Activated T-cell treated with anti-CD3 and anti-CD28 coated beads for 24 hours (primary cell): ENCODE measurements at regions not wholly inside any gene's neighbourhood (a gene's known extent, or its start where the extent isn't known, plus 50 kb on each side); places are given as distances from the start of the nearest gene placed in this dataset.
"Not testable (repeated sequence)": the region's sequence is repeated elsewhere in the genome, so short reads cannot be mapped to it uniquely, and the experiment has no call there.

Experiments
- DNase-seq: peaks from one replicate; pipeline ENCODE4 v3.0.0-alpha.2; 2020; ENCODE audit warnings: low read depth

DNA sequence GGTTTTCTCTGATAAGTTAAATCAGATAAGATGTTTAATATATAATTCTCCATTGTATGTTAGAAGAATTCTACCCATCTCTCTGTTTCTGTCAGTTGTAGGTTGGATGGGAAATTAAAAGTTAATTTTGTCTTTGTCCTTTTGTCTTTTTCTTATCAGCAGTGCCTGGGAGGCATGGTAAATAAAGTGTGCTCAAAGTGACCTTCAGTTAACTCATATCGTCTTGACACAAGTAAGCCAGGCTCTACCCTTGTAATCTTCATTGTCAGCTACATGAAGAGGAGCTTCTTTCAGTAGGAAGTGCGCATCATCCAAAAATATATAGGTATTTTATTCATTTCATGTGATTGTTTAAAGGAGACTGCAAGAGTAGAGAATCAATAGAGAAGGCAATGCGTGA lies 138.9 kb upstream of the NRIP1 start:
- DNase-seq = no peak

DNA sequence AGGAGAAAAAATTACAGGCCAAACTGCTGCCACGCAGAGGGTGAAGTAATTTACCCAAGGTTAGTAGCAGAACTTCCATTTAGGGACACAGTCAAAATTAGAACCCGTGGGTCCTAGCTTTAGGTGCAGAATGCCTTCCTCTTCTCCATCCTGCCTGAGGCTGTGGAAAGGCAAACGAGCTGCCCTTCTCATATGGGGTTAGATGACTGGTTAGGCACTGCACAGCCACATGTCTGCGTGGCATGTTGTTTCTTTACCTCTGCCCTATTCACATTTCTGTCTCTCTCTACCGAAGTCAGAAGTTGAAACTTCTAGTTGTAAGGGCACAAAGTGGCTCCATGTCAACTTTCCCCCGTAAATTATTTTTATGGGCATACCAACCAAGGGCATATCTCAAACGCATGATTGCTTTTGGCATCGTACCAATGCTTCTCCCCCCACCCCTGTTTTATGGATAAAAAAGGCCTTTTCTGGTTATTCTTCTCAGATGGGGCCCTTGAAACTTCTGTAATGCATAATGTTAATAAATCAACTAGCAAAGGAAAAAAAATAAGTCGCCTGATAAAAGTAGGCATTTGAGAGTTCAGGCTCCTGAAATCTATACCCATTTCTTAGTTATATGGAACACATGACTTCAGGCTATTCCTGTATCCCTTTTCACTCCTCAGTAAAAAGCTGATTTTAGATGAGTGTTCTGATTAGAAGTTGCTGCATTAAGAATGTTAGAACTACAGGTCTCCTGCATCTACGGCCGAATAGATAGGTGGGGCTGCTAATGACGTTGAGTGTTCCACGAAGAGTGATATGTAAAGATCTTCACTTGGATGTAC lies 139.6 kb upstream of the NRIP1 start:
- no peak for DNase-seq

DNA sequence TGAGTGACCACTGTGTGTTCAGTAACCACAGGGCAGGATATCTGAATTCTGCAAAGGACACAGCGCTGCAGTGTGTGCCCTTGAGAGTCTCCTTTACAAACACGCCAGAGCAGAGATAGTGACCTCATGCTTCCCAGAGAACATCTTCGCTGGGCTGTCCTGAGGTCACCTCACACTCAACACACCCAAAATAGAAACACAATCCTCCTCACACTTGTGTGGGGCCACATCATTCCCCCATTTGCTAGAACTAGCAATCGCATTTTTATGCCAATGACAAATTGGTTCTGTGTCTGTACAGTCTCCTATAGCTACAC lies 140.1 kb upstream of the NRIP1 start:
- no peak for DNase-seq

DNA sequence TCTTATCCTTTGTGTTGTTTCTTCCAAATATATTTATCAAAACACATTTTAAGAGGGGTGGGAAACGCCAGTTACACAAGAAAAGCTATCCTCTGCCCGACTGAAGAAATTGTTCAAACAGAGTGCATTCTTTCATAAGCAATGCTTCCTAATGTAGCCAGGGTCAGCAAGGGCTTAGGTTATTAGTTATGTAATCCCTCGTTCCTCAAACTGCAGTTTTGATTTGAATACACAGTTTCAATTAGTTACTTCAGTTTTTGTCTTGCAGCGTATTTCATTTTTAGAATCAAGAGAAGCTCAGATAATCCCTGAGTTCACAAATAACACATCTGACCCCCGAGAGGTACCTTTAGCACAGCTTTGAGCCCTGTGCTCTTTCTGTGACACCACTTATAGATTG lies 141.7 kb upstream of the NRIP1 start:
- no peak for DNase-seq

DNA sequence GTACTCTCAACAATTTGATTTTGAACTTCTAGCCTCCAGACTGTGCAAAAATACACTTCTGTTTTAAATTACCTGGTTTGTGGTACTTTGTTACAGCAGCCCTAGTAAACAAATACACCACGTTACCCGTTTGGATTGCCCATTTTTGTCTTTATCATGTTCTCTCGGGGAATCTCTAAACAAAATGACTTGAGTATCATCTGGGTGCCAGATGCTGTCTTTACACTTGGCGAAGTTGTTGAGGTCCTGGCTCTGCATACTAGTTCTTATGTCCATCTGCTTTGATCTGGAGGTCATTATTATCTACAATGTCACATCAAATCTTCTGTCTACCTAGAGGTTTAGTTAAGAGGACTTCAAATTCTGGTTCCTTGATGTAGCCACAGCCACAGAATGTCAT lies 142.4 kb upstream of the NRIP1 start:
- no peak for DNase-seq

DNA sequence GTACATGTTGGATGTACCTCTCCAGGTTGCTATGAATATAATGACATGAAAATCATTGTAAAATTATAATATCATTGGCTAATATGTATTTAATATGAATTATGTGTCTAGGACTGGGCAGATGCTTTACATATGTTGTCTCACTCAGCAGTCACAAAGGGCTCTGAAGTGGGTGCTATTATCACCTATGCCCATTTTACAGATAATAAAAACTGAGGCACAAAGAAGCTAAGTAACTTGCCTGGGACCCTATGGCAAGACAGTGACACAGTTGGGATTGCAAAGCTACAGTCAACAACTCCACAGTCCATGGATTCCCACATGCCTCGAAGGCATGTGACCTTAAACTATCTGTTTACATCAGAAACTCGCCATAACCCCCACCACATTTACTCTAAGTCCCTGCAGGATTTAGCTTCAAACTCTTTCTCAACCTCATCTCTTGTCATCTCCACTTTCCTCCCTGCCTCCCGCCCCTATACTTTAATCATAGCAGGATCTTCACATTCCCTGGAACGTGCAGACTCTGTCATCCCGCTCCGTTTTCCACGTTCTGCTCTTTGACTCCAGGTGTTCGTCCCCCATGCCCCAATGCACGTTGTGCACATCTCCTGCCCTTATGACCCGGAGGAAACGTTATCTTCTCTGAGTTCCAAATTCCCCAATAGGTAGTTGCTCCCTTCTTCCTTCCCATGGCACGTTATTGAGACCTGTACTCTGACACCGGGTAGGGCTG lies 143.0 kb upstream of the NRIP1 start:
- DNase-seq = no peak

DNA sequence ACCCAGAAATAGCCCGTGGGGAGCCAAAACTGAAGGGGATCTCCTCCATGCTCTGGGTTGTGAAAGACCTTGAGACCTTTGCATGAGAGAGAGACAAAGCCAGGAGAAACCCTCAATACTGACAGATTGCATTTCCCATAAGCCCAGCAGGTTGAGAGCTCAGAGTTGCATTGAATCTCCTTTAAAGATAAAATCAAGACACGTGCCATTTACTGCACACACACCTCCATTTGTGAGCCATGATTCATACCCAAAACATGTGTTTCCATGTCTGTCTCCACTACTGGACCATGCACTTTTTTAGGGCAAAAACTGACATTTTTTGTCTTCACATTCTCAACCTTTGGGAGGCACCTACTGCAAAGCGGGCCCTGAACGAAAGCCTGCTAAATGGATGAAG lies 144.0 kb upstream of the NRIP1 start:
- DNase-seq = no peak

DNA sequence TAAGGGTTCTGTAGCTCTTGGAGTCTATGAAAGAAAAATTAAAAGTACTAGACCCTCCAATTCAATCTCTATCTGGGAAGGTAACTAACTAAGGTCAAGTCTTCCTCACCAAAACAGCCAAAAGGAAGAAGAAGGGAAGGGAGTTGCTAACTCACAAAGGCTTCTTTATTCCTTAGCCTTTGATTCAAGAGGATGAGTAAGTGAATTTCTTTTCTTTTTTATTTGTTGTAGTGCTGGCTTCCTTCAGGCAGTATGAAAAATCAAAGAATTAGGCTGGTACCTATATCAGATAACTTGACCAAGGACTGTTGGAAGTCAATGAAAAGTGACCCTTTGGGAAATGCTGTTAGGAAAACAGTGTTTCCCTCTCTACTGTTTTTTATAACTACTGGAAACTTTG lies 144.4 kb upstream of the NRIP1 start:
- no peak for DNase-seq

DNA sequence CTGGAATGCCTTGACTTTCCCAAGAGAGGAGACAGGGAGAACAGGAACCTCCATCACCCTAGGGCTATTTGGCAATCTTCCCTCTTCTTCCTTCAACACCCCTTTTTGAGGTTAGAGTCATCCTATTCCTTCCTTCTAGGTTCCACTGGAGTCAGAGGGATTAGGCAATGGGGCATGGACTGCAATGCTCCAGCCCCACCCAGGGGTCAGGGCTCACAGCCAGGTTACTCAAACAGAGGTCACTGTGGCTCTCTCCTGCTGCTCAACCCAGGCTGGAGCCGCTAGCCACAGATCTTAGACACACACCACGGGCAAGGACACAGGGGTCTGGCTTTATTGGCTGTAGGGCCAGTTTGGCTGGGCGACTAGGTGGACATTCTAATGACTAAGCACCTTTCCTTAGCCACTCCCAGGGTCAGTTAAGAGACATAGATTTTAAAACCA lies 145.5 kb upstream of the NRIP1 start:
- no peak for DNase-seq

DNA sequence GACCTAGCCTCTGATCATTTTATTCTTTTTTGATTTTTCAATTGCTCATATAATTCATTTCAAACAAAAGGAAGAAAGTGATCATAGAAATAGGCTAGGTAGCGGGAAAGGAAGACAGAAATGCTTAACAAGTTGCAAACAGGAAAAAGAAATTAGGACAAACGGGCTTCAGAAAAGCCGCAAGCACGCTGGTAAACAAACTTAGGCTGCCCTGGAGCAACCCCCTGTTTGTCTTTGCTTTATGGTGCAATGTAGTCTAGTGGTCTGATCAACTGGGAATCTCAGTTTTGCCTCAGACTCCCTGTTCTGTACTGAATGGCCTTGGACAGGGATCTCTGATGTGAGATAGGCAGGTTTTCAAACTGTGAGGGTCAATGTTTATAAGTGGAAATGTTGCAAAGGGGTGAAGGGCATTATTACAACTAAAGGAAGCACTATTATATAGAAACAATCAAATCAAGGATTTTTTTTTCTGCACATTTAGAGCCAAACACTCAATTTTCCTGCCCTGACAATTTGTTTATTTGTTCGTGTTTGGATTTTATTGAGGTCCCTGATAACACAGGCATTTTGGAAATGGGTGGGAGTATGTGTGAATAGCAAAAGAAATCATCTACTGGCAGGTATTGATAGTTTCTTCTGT lies 146.8 kb upstream of the NRIP1 start:
- no peak for DNase-seq

DNA sequence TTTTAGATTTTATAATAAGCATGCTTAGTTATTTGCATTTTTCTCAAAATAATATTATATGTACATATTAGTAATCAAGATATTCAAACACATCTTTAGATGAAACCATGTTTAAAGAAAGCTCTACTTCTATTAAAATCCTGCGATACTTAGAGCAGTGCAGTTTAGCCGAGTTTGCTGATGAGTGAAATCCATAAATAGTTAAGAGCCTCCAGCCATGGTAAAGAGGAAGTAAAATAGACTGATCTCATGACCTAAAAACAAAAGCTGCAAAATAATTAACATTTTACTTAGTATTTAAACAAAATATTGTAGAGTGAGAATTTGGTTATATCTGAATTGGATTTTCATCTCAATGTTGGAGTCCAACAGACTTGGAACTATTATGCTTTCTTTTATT lies 147.4 kb upstream of the NRIP1 start:
- DNase-seq = no peak

DNA sequence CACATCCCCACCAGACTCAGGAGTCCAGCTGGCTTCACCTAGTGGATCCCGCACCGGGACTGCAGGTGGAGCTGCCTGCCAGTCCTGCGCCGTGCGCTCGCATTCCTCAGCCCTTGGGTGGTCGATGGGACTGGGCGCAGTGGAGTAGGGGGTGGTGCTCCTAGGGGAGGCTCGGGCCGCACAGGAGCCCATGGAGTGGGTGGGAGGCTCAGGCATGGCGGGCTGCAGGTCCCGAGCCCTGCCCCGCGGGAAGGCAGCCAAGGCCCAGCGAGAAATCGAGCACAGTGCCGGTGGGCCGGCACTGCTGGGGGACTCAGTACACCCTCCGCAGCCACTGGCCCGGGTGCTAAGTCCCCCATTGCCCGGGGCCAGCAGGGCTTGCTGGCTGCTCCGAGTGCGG lies 153.7 kb upstream of the NRIP1 start:
- not testable (repeated sequence) for DNase-seq

DNA sequence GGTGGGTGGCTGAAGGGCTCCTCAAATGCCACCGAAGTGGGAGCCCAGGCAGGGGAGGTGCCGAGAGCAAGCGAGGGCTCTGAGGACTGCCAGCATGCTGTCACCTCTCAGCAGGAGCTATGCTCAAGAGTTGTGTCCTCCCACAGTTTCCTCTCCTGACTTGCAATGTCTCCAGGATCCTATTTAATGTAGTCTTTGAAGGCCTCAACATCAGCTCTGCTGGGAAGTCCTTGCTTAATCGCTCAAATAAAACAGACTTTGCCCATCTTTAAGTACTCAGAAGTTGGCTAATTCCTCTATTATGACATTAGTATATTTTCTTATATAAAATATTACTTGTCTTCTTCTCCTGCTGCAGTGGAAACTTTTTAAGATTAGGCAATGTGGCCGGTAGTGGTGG lies 154.2 kb upstream of the NRIP1 start:
- no peak for DNase-seq

DNA sequence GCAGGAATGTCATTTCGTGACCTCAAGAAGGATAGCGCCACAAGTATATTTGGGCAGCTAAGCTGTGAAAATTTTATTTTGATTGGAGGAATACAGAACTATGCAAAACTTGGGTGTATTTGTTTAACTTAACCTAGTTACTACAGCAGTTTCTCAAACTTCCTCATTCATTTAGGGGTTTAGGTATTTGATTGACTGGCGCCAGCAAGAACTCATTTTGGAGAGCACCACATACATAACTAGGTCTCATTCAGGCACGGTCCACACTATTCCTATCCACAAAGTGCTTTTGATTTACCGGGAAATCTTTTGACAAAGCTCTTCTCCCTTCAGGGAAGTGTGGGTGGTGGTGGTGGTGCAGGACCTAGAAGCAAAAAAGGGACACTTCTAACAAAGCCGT lies 155.1 kb upstream of the NRIP1 start:
- no peak for DNase-seq

DNA sequence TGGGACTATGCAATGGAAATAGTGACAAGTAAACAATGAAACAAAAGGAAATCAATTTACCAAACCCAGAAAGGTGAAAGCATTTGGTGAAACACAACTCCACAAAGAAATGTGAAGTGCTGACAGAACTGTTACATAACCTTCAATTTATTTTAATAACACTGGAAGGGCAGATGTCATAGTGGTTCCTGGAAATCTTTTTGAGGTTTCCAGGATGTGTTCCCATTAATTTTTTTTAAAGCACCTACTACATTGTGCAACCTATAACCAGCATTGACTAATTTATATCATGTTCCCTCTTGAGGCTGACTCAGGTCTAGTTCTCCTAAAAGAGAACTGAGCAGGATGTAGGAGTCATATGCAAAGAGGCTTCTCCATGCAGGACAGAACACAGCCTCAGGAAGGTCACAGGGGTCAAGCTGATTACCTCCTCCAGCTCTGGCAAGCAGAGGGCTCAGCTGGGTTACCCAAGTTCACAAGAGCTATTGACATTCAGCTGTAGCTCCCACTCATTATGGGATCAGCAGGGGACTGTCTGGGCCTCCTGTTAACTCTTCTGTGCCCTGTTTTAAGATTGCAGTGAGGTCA lies 157.1 kb upstream of the NRIP1 start:
- DNase-seq = no peak

DNA sequence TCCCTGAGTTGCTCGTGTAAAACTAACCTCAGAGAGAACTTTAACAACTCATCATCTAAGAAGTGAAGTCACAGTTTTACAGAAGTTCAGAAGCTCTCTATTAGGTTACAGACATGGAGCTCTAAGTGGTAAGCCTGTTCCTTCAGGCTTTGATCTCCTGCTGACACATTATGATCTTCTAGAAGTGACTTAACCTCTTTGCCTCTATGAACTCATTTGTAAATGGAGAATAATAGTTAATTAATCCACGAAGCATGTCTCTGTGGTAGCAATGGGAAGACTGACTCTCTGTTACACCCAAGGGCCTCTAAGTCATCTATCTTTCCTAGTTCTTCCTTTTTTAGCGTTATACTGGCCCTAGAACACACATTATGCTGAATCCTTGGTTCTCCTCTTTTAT lies 157.9 kb upstream of the NRIP1 start:
- DNase-seq = no peak

DNA sequence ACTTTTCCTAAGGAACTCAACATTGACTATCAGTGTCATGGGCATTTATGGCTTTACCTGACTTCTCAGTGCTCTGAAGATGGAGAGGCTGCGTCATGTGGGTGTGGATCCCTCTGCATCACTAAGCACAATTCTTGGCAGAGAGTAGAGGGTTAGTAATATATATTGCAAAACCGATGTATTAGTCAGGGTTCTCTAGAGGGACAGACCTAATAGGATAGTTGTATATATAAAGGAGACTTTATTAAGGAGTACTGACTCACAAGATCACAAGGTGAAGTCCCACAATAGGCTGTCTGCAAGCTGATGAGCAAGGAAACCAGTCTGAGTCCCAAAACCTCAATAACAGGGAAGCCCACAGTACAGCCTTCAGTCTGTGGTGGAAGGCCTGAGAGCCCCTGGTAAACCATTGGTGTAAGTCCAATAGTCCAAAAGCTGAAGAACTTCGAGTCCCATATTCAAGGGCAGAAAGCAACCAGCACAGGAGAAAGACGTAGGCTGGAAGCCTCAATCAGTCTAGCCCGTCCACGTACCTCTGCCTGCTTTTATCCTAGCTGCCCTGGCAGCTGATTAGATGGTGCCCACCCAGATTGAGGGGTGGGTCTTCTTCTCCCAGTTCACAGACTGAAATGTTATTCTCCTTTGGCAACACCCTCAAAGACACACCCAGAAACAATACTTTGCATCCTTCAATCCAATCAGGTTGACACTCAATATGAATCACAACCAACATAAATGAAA lies 159.7 kb upstream of the NRIP1 start:
- no peak for DNase-seq

DNA sequence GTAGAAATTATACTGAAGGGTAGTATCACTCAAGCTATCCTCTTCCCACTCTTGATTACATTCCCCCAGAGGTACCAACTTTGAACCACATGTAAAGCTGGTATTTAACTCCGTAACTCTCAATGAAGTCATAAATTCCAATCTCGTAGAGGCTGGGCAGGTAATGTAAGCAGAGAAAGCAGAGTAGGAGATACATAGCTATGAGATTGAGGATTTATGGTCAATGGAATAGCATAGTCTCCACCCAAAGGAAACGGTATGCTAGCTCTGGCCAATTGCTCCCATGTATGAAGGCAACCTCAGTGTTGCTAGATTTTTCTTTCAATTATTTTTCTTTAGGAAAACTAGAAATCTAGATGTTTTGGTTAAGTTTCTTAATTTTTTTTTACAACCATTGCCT lies 163.1 kb upstream of the NRIP1 start:
- DNase-seq = no peak

DNA sequence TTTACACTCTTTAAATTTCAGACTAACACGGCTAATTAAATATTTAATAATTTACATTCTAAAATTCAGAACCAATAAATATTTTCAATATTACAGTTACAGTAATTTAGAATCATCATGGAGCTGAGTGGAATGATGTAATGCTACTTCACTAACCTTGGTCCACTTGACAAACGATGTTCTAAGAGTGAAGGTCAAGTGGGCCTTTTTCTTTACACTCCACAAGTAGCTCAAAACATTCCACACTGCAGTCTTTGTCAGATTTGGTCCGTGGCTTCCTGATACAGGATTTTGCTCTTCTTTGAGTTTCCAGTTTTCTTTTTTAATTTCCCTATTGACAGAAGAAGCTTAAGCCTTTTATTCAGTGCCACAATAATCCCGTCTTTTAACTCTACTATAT lies 164.6 kb upstream of the NRIP1 start:
- DNase-seq = no peak

DNA sequence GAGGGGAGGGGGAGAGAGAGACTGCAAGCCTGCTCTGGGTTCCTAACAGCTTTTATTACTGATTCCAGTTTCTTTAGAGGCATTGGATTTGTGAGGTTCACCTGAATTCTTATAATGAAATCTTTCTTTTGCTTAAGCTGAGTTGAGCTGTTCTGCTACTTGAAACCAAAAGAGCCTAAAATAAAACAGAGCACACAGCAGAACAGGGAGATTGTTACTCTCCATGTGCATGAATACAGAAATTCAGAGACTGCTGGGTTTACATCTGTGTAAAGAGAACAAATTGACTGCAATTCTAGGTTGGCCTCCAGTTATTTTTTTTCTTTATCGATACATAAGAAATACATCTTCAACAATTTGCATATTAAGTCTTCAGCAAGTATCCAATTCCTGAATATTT lies 168.8 kb upstream of the NRIP1 start:
- no peak for DNase-seq

DNA sequence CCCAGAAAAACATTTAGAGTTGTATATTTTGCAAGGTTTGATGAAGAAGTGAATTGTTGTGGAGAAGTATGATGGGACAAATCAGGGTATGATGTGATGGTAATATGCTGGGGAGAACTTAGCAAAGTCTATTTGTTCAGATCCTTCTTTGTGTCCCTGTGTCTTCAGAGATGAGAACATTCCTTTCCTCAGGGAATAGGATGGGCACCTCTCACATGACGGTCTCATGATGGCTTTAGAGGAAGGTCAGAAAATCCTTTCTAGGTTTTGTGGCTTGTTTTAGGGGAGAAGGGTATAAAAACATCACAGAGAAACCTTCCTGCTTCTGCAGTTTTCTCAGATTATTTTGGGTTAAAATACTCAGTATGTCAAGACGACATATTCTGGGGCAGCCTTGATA lies 171.3 kb upstream of the NRIP1 start:
- DNase-seq = no peak

DNA sequence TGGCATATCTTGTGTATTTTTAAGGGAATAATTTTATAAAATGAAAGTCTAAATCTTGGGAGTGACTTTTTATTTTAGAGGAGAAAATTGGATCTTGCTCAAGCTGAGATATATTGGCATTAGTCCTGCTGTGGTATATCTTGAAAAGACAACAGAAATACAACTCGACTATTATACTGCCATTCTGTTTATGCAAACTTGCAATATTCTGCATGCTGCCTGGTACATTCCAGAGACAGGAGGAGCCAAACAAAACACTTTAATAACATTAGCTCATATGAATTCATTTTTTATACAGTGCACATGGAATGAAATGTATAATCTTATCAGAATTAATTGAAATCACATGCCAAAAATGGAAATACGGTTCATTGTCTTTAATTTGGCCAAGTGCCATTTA lies 176.0 kb upstream of the NRIP1 start:
- DNase-seq = no peak
